DOHH2 (cell line): ENCODE measurements at regions not wholly inside any gene's neighbourhood (a gene's known extent, or its start where the extent isn't known, plus 50 kb on each side); places are given as distances from the start of the nearest gene placed in this dataset.

ENCODE experiments used
- CTCF ChIP-seq: fragments of 200-600 bp; sonication (generic); IDR thresholded peaks from one replicate; pipeline ENCODE4 v1.5.1; 2014; ENCODE audit warnings: antibody characterized with exemption, mild to moderate bottlenecking, low read depth, low read length; ENCODE audit not compliant: poor library complexity, severe bottlenecking
- EZH2phosphoT487 ChIP-seq: fragments of 200-600 bp; sonication (generic); IDR thresholded peaks from 2 replicates; pipeline ENCODE4 v1.6.1; 2017; ENCODE audit warnings: borderline replicate concordance, mild to moderate bottlenecking, antibody characterized with exemption, low read length, moderate library complexity, mixed read lengths

GRCh38 chr5:116347657-116348056 lies 227.0 kb downstream of the SEMA6A start:
- no peak for TF ChIP-seq CTCF
- no peak for TF ChIP-seq EZH2phosphoT487
